ENCODE measurements at regions not wholly inside any gene's neighbourhood (a gene's known extent, or its start where the extent isn't known, plus 50 kb on each side); places are given as distances from the start of the nearest gene placed in this dataset.

- no peak for TF ChIP-seq EZH2phosphoT487 (IDR thresholded peaks at IDR 0.05; ENCODE audit: borderline replicate concordance, low read length)
- TF ChIP-seq, protein P1, sequence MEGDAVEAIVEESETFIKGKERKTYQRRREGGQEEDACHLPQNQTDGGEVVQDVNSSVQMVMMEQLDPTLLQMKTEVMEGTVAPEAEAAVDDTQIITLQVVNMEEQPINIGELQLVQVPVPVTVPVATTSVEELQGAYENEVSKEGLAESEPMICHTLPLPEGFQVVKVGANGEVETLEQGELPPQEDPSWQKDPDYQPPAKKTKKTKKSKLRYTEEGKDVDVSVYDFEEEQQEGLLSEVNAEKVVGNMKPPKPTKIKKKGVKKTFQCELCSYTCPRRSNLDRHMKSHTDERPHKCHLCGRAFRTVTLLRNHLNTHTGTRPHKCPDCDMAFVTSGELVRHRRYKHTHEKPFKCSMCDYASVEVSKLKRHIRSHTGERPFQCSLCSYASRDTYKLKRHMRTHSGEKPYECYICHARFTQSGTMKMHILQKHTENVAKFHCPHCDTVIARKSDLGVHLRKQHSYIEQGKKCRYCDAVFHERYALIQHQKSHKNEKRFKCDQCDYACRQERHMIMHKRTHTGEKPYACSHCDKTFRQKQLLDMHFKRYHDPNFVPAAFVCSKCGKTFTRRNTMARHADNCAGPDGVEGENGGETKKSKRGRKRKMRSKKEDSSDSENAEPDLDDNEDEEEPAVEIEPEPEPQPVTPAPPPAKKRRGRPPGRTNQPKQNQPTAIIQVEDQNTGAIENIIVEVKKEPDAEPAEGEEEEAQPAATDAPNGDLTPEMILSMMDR (IDR thresholded peaks at IDR 0.05; ENCODE audit: low read depth, low read length, poor library complexity, severe bottlenecking), result no peak
- H3K79me2 ChIP-seq (ENCODE audit: control insufficient read depth, low read length), result no peaks in the 10 kb centered on the region
- H4K20me1 ChIP-seq (ENCODE audit: control insufficient read depth, insufficient read depth, low read depth, low read length), result no peaks in the 10 kb centered on the region
- no peaks in the 10 kb centered on the region for H3K36me3 ChIP-seq (ENCODE audit: control insufficient read depth, low read length)
- H3K4me1 ChIP-seq (ENCODE audit: control insufficient read depth, low read length), result no peaks in the 10 kb centered on the region
- no peaks in the 10 kb centered on the region for H3K27me3 ChIP-seq (ENCODE audit: control insufficient read depth, low read length)
- no peak overlapping the region for H3K27ac ChIP-seq (ENCODE audit: low read depth, low read length)
- no peaks in the 10 kb centered on the region for H3K9me2 ChIP-seq (replicated peaks; ENCODE audit: control insufficient read depth, low read length)
- no peak overlapping the region for H3K4me3 ChIP-seq (ENCODE audit: low read length)
- peaks cover 4% of the 10 kb centered on the region; the same call in 1 of the 2 replicates for H3K9me3 ChIP-seq (ENCODE audit: control insufficient read depth, insufficient read depth, low read length)
- H3K4me2 ChIP-seq (ENCODE audit: low read length), result no peak overlapping the region
- no peaks in the 10 kb centered on the region for H3F3A ChIP-seq (ENCODE audit: control insufficient read depth, insufficient read depth)
These were observed 1956.0 kb upstream of the LRRTM1 start for GRCh38 chr2:82260521-82260920.

GRCh38 chr2:82259551-82259950 is 1955.0 kb upstream of the LRRTM1 start:
- no peaks in the 10 kb centered on the region for H4K20me1 ChIP-seq (ENCODE audit: control insufficient read depth, insufficient read depth, low read depth, low read length)
- no peaks in the 10 kb centered on the region for H3K27me3 ChIP-seq (ENCODE audit: control insufficient read depth, low read length)
- H3K4me3 ChIP-seq (ENCODE audit: low read length), result no peak overlapping the region
- no peaks in the 10 kb centered on the region for H3K36me3 ChIP-seq (ENCODE audit: control insufficient read depth, low read length)
- H3K9me3 ChIP-seq (ENCODE audit: control insufficient read depth, insufficient read depth, low read length), result peaks cover 4% of the 10 kb centered on the region; the same call in 1 of the 2 replicates
- no peaks in the 10 kb centered on the region for H3K79me2 ChIP-seq (ENCODE audit: control insufficient read depth, low read length)
- H3F3A ChIP-seq (ENCODE audit: control insufficient read depth, insufficient read depth), result no peaks in the 10 kb centered on the region
- no peaks in the 10 kb centered on the region for H3K9me2 ChIP-seq (replicated peaks; ENCODE audit: control insufficient read depth, low read length)
- TF ChIP-seq, protein P1 (IDR thresholded peaks at IDR 0.05; ENCODE audit: low read depth, low read length, poor library complexity, severe bottlenecking), result no peak
- no peak for TF ChIP-seq EZH2phosphoT487 (IDR thresholded peaks at IDR 0.05; ENCODE audit: borderline replicate concordance, low read length)
- no peak overlapping the region for H3K4me2 ChIP-seq (ENCODE audit: low read length)
- no peaks in the 10 kb centered on the region for H3K4me1 ChIP-seq (ENCODE audit: control insufficient read depth, low read length)
- H3K27ac ChIP-seq (ENCODE audit: low read depth, low read length), result no peak overlapping the region

DNA sequence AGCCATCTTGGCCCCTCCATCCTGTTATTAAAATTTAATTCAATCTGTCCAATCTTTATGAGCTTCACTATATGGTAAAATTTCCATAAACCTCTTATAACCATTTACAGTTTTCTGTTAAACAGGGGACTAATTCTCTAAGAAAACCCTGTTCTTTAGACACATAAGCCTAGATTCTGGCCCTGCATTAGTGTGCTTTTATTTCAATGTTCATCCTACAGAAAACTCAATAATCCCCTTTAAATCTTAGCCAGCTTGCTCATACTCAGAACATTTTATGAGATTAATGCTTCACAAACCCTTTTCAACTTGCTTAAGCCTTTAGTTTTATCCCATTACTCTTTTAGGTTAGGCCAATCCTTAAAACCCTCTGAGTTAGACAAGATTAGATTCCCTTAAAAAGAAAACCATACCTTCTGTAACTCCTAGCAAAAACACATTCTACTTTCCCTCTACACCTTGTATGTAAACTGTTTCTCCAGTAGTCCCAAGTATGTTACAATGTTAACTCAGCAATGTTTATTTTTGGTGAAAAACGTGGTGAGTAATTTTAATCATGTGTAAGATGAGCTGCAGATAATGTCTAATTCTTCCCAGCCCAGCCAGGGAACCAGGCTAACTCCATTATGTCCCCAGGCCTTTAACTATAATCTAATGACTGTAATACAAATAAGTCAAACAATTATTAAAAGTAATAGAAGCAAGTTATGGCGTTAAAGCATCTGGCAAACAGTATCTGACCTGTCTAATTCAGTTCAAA is 1953.4 kb upstream of the LRRTM1 start:
- H3K4me2 ChIP-seq (ENCODE audit: low read length), result no peak overlapping the region
- TF ChIP-seq, protein P1 (IDR thresholded peaks at IDR 0.05; ENCODE audit: low read depth, low read length, poor library complexity, severe bottlenecking), result no peak
- TF ChIP-seq EZH2phosphoT487 (IDR thresholded peaks at IDR 0.05; ENCODE audit: borderline replicate concordance, low read length), result no peak
- H3K27ac ChIP-seq (ENCODE audit: low read depth, low read length), result no peak overlapping the region
- H3K36me3 ChIP-seq (ENCODE audit: control insufficient read depth, low read length), result no peaks in the 10 kb centered on the region
- H3F3A ChIP-seq (ENCODE audit: control insufficient read depth, insufficient read depth), result no peaks in the 10 kb centered on the region
- no peaks in the 10 kb centered on the region for H3K79me2 ChIP-seq (ENCODE audit: control insufficient read depth, low read length)
- H3K9me3 ChIP-seq (ENCODE audit: control insufficient read depth, insufficient read depth, low read length), result peaks cover 4% of the 10 kb centered on the region; the same call in 1 of the 2 replicates
- H3K4me1 ChIP-seq (ENCODE audit: control insufficient read depth, low read length), result no peaks in the 10 kb centered on the region
- H3K27me3 ChIP-seq (ENCODE audit: control insufficient read depth, low read length), result no peaks in the 10 kb centered on the region
- no peaks in the 10 kb centered on the region for H3K9me2 ChIP-seq (replicated peaks; ENCODE audit: control insufficient read depth, low read length)
- H4K20me1 ChIP-seq (ENCODE audit: control insufficient read depth, insufficient read depth, low read depth, low read length), result no peaks in the 10 kb centered on the region
- H3K4me3 ChIP-seq (ENCODE audit: low read length), result no peak overlapping the region

Measured in DOHH2 (cell line).